Panc1 (cell line): ENCODE measurements at regions not wholly inside any gene's neighbourhood (a gene's known extent, or its start where the extent isn't known, plus 50 kb on each side); places are given as distances from the start of the nearest gene placed in this dataset.

Source experiments
- ATAC-seq: fragments of 200-7000 bp; cut with Tn5 transposase; 2 replicates; pipeline ENCODE4 v1.9.1; 2020; ENCODE audit warnings: mild to moderate bottlenecking, moderate library complexity
- BruUV-seq: library from RNA; stranded (reverse); fragments of 400-500 nt; replicated peaks from 2 replicates; lab custom pipeline; 2021; lab: Mats Ljungman, UMichigan
- CTCF ChIA-PET: fragments of 300-600 bp; sonication (Branson Sonifier 250); formaldehyde crosslinking; loops from one replicate; lab custom pipeline; 2022; ENCODE audit warnings: antibody characterized with exemption; lab: Charles Lee
- POLR2A ChIA-PET: fragments of 300-600 bp; sonication (Branson Sonifier 250); formaldehyde crosslinking; loops from one replicate; lab custom pipeline; 2022; ENCODE audit warnings: antibody characterized with exemption; lab: Charles Lee
- DNase-seq: peaks from one replicate; pipeline ENCODE4 v3.0.0-alpha.2; 2010; ENCODE audit warnings: low read depth, low spot score
- H3K27ac ChIP-seq: 2 replicates; pipeline ENCODE4 v1.5.1; 2011; ENCODE audit warnings: mild to moderate bottlenecking, low read length, inconsistent platforms
- H3K27me3 ChIP-seq: fragments of 200-500 bp; sonication (Bioruptor generic); 2 replicates; pipeline ENCODE4 v1.6.0; 2014; ENCODE audit warnings: low read length, inconsistent platforms; ENCODE audit not compliant: control insufficient read depth, insufficient read depth
- H3K36me3 ChIP-seq: fragments of 200-500 bp; sonication (Bioruptor generic); 2 replicates; pipeline ENCODE4 v1.5.1; 2014; ENCODE audit warnings: inconsistent platforms, mild to moderate bottlenecking, low read length, moderate library complexity; ENCODE audit not compliant: control insufficient read depth, insufficient read depth
- H3K4me1 ChIP-seq: 2 replicates; pipeline ENCODE4 v1.5.1; 2011; ENCODE audit warnings: inconsistent platforms, mild to moderate bottlenecking, low read length, moderate library complexity; ENCODE audit not compliant: control insufficient read depth, insufficient read depth
- H3K4me3 ChIP-seq, 2 experiments: 2 replicates each; pipeline ENCODE4 v1.5.1; 2011 to 2012; ENCODE audit warnings: low read depth in 2 of 2, low read length in 2 of 2, mild to moderate bottlenecking in 2 of 2, inconsistent platforms in 1 of 2, moderate library complexity in 1 of 2
- H3K9me3 ChIP-seq: fragments of 200-500 bp; sonication (Bioruptor generic); 2 replicates; pipeline ENCODE4 v1.5.1; 2014; ENCODE audit warnings: low read depth, mild to moderate bottlenecking, inconsistent platforms, low read length, moderate library complexity; ENCODE audit not compliant: control insufficient read depth, insufficient read depth
- CTCF ChIP-seq: fragments of 450-650 bp; IDR thresholded peaks from 2 replicates; pipeline ENCODE4 v1.5.1; 2017; ENCODE audit warnings: mild to moderate bottlenecking
- POLR2AphosphoS5 ChIP-seq: IDR thresholded peaks from 2 replicates; pipeline ENCODE4 v1.6.1; 2012; ENCODE audit warnings: mild to moderate bottlenecking, low read depth, low read length, moderate library complexity
- REST ChIP-seq, 2 experiments: IDR thresholded peaks; 2 replicates each; pipeline ENCODE4 v1.6.1; 2011 to 2012; ENCODE audit warnings: low read depth in 2 of 2, control low read depth in 1 of 2, low read length in 1 of 2, mild to moderate bottlenecking in 1 of 2, moderate library complexity in 1 of 2; ENCODE audit not compliant: insufficient read depth in 1 of 2
- SIN3A ChIP-seq: IDR thresholded peaks from 2 replicates; pipeline ENCODE4 v1.6.1; 2012; ENCODE audit warnings: low read depth, mild to moderate bottlenecking, low read length, moderate library complexity, borderline replicate concordance; ENCODE audit not compliant: insufficient read depth
- TCF7L2 ChIP-seq: IDR thresholded peaks from 2 replicates; pipeline ENCODE4 v1.6.1; 2011; ENCODE audit warnings: mild to moderate bottlenecking, low read depth, low read length, inconsistent platforms
- in situ Hi-C: cut with HindIII; loops from 2 replicates; pipeline ENCODE4 v1.10.0; 2016; ENCODE audit warnings: low sequenced_read_pairs, low pct_unique_long_range_greater_than_20kb
- intact Hi-C: fragments of 100-400 bp; cut with micrococcal nuclease; formaldehyde crosslinking; loops from one replicate; pipeline ENCODE4 v1.10.0; 2022; ENCODE audit not compliant: unreplicated experiment

GRCh38 chr3:135416182-135416581 lies 549.3 kb upstream of the PPP2R3A start:
- in situ Hi-C loops (no loop called here), intact Hi-C loops (no loop called here)
- no peak overlapping the region for H3K4me3 ChIP-seq
- no peaks in the 10 kb centered on the region for H3K27me3 ChIP-seq
- TF ChIP-seq REST (IDR thresholded peaks at IDR 0.05; ENCODE audit: insufficient read depth in 1 of 2, low read depth in 2 of 2, low read length in 1 of 2) (no peak), POLR2AphosphoS5 (no peak), TCF7L2 (no peak)
- H3K36me3 ChIP-seq = no peaks in the 10 kb centered on the region
- DNase-seq = no peak
- ATAC-seq = no peak
- no peaks in the 10 kb centered on the region for H3K9me3 ChIP-seq
- H3K27ac ChIP-seq = no peak overlapping the region
- ChIA-PET POLR2A (no interaction called here), CTCF (no interaction called here)
- H3K4me1 ChIP-seq = no peaks in the 10 kb centered on the region
- BruUV-seq = no TSS peak

GRCh38 chr3:135419155-135419554 lies 546.4 kb upstream of the PPP2R3A start:
- ATAC-seq (no peak), DNase-seq (no peak)
- TF ChIP-seq SIN3A (no peak), CTCF (no peak), REST (IDR thresholded peaks at IDR 0.05; ENCODE audit: insufficient read depth in 1 of 2, low read depth in 2 of 2, low read length in 1 of 2) (no peak), TCF7L2 (no peak), POLR2AphosphoS5 (no peak)
- Histone ChIP-seq H3K27ac (no peak overlapping the region), H3K4me1 (no peaks in the 10 kb centered on the region), H3K27me3 (no peaks in the 10 kb centered on the region), H3K4me3 (no peak overlapping the region), H3K36me3 (no peaks in the 10 kb centered on the region), H3K9me3 (no peaks in the 10 kb centered on the region)
- intact Hi-C loops (no loop called here), in situ Hi-C loops (no loop called here)
- no TSS peak for BruUV-seq
- CTCF ChIA-PET = no interaction called here
- POLR2A ChIA-PET = no interaction called here
